Trophoblast cell (in vitro differentiated cells and primary cell): ENCODE measurements at regions not wholly inside any gene's neighbourhood (a gene's known extent, or its start where the extent isn't known, plus 50 kb on each side); places are given as distances from the start of the nearest gene placed in this dataset.

Experiments
- DNase-seq, 2 donors: peaks; one replicate each; pipeline ENCODE4 v3.0.0-alpha.2; 2016
- H2AFZ ChIP-seq: 2 replicates; pipeline ENCODE4 v1.6.1; 2013; ENCODE audit warnings: low read length, moderate library complexity, mild to moderate bottlenecking; ENCODE audit not compliant: insufficient read depth, poor library complexity
- H2AK5ac ChIP-seq: 2 replicates; pipeline ENCODE4 v1.6.1; 2013; ENCODE audit warnings: mild to moderate bottlenecking, low read length
- H2BK120ac ChIP-seq: 2 replicates; pipeline ENCODE4 v1.6.1; 2013; ENCODE audit warnings: low read length, mild to moderate bottlenecking, moderate library complexity; ENCODE audit not compliant: insufficient read depth, poor library complexity
- H2BK12ac ChIP-seq: 2 replicates; pipeline ENCODE4 v1.6.1; 2013; ENCODE audit warnings: mild to moderate bottlenecking, low read length, moderate library complexity
- H2BK5ac ChIP-seq: 2 replicates; pipeline ENCODE4 v1.6.1; 2013; ENCODE audit warnings: low read length, low read depth, moderate library complexity, mild to moderate bottlenecking; ENCODE audit not compliant: poor library complexity
- H3K14ac ChIP-seq: 2 replicates; pipeline ENCODE4 v1.6.1; 2013; ENCODE audit warnings: mild to moderate bottlenecking, low read length
- H3K18ac ChIP-seq: 2 replicates; pipeline ENCODE4 v1.6.1; 2013; ENCODE audit warnings: mild to moderate bottlenecking, low read length
- H3K23ac ChIP-seq: 2 replicates; pipeline ENCODE4 v1.6.1; 2013; ENCODE audit warnings: low read length
- H3K27ac ChIP-seq: 2 replicates; pipeline ENCODE4 v1.5.1; 2013; ENCODE audit warnings: low read depth, mild to moderate bottlenecking, inconsistent platforms, low read length, moderate library complexity
- H3K27me3 ChIP-seq: 2 replicates; pipeline ENCODE4 v1.6.1; 2013; ENCODE audit warnings: inconsistent platforms, mild to moderate bottlenecking, low read length, moderate library complexity; ENCODE audit not compliant: insufficient read depth
- H3K36me3 ChIP-seq, 2 experiments: 1 replicate in 1 of 2; 2 replicates in 1 of 2; pipeline ENCODE4 v1.6.1; 2013; ENCODE audit warnings: low read length in 2 of 2, mild to moderate bottlenecking in 2 of 2, moderate library complexity in 1 of 2; ENCODE audit not compliant: insufficient read depth in 2 of 2, control insufficient read depth in 1 of 2
- H3K4ac ChIP-seq: 2 replicates; pipeline ENCODE4 v1.6.1; 2013; ENCODE audit warnings: low read depth, mild to moderate bottlenecking, low read length, moderate library complexity
- H3K4me1 ChIP-seq, 2 experiments: 1 replicate in 1 of 2; 2 replicates in 1 of 2; pipeline ENCODE4 v1.6.1; 2013; ENCODE audit warnings: low read length in 2 of 2, mild to moderate bottlenecking in 2 of 2, moderate library complexity in 1 of 2; ENCODE audit not compliant: insufficient read depth in 2 of 2, control insufficient read depth in 1 of 2
- H3K4me2 ChIP-seq: 2 replicates; pipeline ENCODE4 v1.6.1; 2013; ENCODE audit warnings: inconsistent platforms, mild to moderate bottlenecking, low read length, moderate library complexity
- H3K4me3 ChIP-seq: 2 replicates; pipeline ENCODE4 v1.5.1; 2013; ENCODE audit warnings: mild to moderate bottlenecking, low read depth, low read length, inconsistent platforms
- H3K79me1 ChIP-seq: one replicate; pipeline ENCODE4 v1.6.1; 2013; ENCODE audit warnings: low read length
- H3K79me2 ChIP-seq: 2 replicates; pipeline ENCODE4 v1.6.1; 2013; ENCODE audit warnings: low read length, mild to moderate bottlenecking; ENCODE audit not compliant: control insufficient read depth, insufficient read depth, poor library complexity
- H3K9ac ChIP-seq: 2 replicates; pipeline ENCODE4 v1.6.1; 2013; ENCODE audit warnings: mild to moderate bottlenecking, low read length
- H3K9me3 ChIP-seq: 2 replicates; pipeline ENCODE4 v1.6.1; 2013; ENCODE audit warnings: low read depth, mild to moderate bottlenecking, control low read depth, inconsistent platforms, low read length; ENCODE audit not compliant: insufficient read depth
- H4K12ac ChIP-seq: 2 replicates; pipeline ENCODE4 v1.6.1; 2013; ENCODE audit warnings: low read depth, mild to moderate bottlenecking, low read length, moderate library complexity
- H4K8ac ChIP-seq: 2 replicates; pipeline ENCODE4 v1.6.1; 2013; ENCODE audit warnings: low read depth, mild to moderate bottlenecking, low read length, moderate library complexity
- H4K91ac ChIP-seq: one replicate; pipeline ENCODE4 v1.6.1; 2013; ENCODE audit warnings: low read depth, mild to moderate bottlenecking, low read length, moderate library complexity
- WGBS: extraction: QIAGEN DNeasy Blood & Tissue Kit; methylation state at CpG from one replicate; pipeline ENCODE4 v1.1.7; 2013; ENCODE audit warnings: missing lambda C conversion rate; ENCODE audit not compliant: insufficient read length, insufficient coverage; ENCODE audit errors: extremely low coverage; 5-methylcytosine and 5-hydroxymethylcytosine counted together

GRCh38 chr1:25088180-25088701, 144.1 kb downstream of the SYF2 start:
- Histone ChIP-seq H3K23ac (no peak overlapping the region), H2BK12ac (no peak overlapping the region)
- WGBS = no CpG with 5 or more reads among the region's 6 CpGs

GRCh38 chr1:25086518-25087079, 145.7 kb downstream of the SYF2 start:
- Histone ChIP-seq H2BK120ac (no peak overlapping the region), H3K23ac (no peak overlapping the region), H2BK5ac (no peak overlapping the region), H3K79me2 (no peaks in the 10 kb centered on the region), H4K8ac (no peak overlapping the region), H4K91ac (no peak overlapping the region), H3K79me1 (no peaks in the 10 kb centered on the region), H3K4me3 (no peak overlapping the region), H3K4me2 (no peak overlapping the region), H3K9ac (no peak overlapping the region), H3K4ac (no peak overlapping the region), H4K12ac (no peak overlapping the region), H2AFZ (no peak overlapping the region), H2AK5ac (no peak overlapping the region), H3K18ac (no peak overlapping the region), H3K14ac (no peak overlapping the region), H2BK12ac (no peak overlapping the region), H3K27me3 (no peaks in the 10 kb centered on the region), H3K36me3 (no peaks in the 10 kb centered on the region), H3K9me3 (no peaks in the 10 kb centered on the region), H3K4me1 (no peaks in the 10 kb centered on the region), H3K27ac (no peak overlapping the region)
- DNase-seq = no peak
- WGBS = no CpG with 5 or more reads among the region's 3 CpGs

More at GRCh38 chr1:25088180-25088701, 144.1 kb downstream of the SYF2 start:
- H2BK5ac ChIP-seq = no peak overlapping the region
- H2AFZ ChIP-seq = no peak overlapping the region
- no peak overlapping the region for H2BK120ac ChIP-seq
- no peak overlapping the region for H3K4me2 ChIP-seq
- DNase-seq = no peak
- no peaks in the 10 kb centered on the region for H3K27me3 ChIP-seq
- H3K9ac ChIP-seq = no peak overlapping the region
- H4K8ac ChIP-seq = no peak overlapping the region
- H3K4me1 ChIP-seq = no peaks in the 10 kb centered on the region
- H3K4ac ChIP-seq = no peak overlapping the region
- H3K27ac ChIP-seq = no peak overlapping the region
- H4K12ac ChIP-seq = no peak overlapping the region
- no peak overlapping the region for H2AK5ac ChIP-seq
- H4K91ac ChIP-seq = no peak overlapping the region
- H3K36me3 ChIP-seq = no peaks in the 10 kb centered on the region
- H3K14ac ChIP-seq = no peak overlapping the region
- no peaks in the 10 kb centered on the region for H3K9me3 ChIP-seq
- no peak overlapping the region for H3K18ac ChIP-seq
- no peaks in the 10 kb centered on the region for H3K79me2 ChIP-seq
- no peaks in the 10 kb centered on the region for H3K79me1 ChIP-seq
- H3K4me3 ChIP-seq = no peak overlapping the region

GRCh38 chr1:25084407-25084806, 147.9 kb downstream of the SYF2 start:
- Histone ChIP-seq H3K23ac (no peak overlapping the region), H2BK12ac (no peak overlapping the region), H4K12ac (no peak overlapping the region), H3K27ac (no peak overlapping the region), H2BK5ac (no peak overlapping the region), H3K9ac (no peak overlapping the region), H3K9me3 (peaks cover 1% of the 10 kb centered on the region), H2AFZ (no peak overlapping the region), H3K4me2 (no peak overlapping the region), H2AK5ac (no peak overlapping the region), H3K27me3 (no peaks in the 10 kb centered on the region), H3K18ac (no peak overlapping the region), H3K14ac (no peak overlapping the region), H3K4ac (no peak overlapping the region), H3K79me1 (no peaks in the 10 kb centered on the region), H4K8ac (no peak overlapping the region), H3K4me1 (no peaks in the 10 kb centered on the region), H4K91ac (no peak overlapping the region), H3K4me3 (no peak overlapping the region), H3K36me3 (no peaks in the 10 kb centered on the region), H2BK120ac (no peak overlapping the region), H3K79me2 (no peaks in the 10 kb centered on the region)
- no CpG with 5 or more reads among the region's 1 CpG for WGBS
- DNase-seq = no peak

- Histone ChIP-seq H4K12ac (no peak overlapping the region), H3K18ac (no peak overlapping the region), H3K79me1 (no peaks in the 10 kb centered on the region), H3K79me2 (no peaks in the 10 kb centered on the region), H3K4me2 (no peak overlapping the region), H2BK5ac (no peak overlapping the region), H3K4ac (no peak overlapping the region), H3K9ac (no peak overlapping the region), H2AK5ac (no peak overlapping the region), H3K27me3 (no peaks in the 10 kb centered on the region), H3K14ac (no peak overlapping the region), H4K91ac (no peak overlapping the region), H3K36me3 (no peaks in the 10 kb centered on the region), H3K23ac (no peak overlapping the region), H3K27ac (no peak overlapping the region), H3K4me1 (no peaks in the 10 kb centered on the region), H4K8ac (no peak overlapping the region), H2BK120ac (no peak overlapping the region), H2BK12ac (no peak overlapping the region), H2AFZ (no peak overlapping the region), H3K9me3 (peaks cover 1% of the 10 kb centered on the region), H3K4me3 (no peak overlapping the region)
- no CpG with 5 or more reads among the region's 20 CpGs for WGBS
- peak in 1 of 2 donors; percentile 31 for DNase-seq
Observed at GRCh38 chr1:25083481-25084345, 148.6 kb downstream of the SYF2 start.
